Caco-2 (cell line): ENCODE measurements at regions not wholly inside any gene's neighbourhood (a gene's known extent, or its start where the extent isn't known, plus 50 kb on each side); places are given as distances from the start of the nearest gene placed in this dataset.

Experiments
- BruUV-seq: library from RNA; stranded (reverse); fragments of 400-500 nt; replicated peaks from 2 replicates; lab custom pipeline; 2021; lab: Mats Ljungman, UMichigan
- CTCF ChIA-PET: fragments of 300-600 bp; sonication (Branson Sonifier 250); formaldehyde crosslinking; loops from one replicate; lab custom pipeline; 2022; ENCODE audit warnings: antibody characterized with exemption; lab: Charles Lee
- POLR2A ChIA-PET: fragments of 300-600 bp; sonication (Branson Sonifier 250); formaldehyde crosslinking; loops from one replicate; lab custom pipeline; 2022; ENCODE audit warnings: antibody characterized with exemption; lab: Charles Lee
- DNase-seq, 2 experiments: peaks; one replicate each; pipeline versions ENCODE4 v3.0.0 to v3.0.0-alpha.2; 2020 to 2022
- H3K27me3 ChIP-seq: replicated peaks from 2 replicates; pipeline ENCODE4 v1.6.0; 2011; ENCODE audit warnings: low read length; ENCODE audit not compliant: control insufficient read depth, insufficient read depth
- H3K36me3 ChIP-seq: 2 replicates; pipeline ENCODE4 v1.5.1; 2011; ENCODE audit warnings: low read length; ENCODE audit not compliant: control insufficient read depth, insufficient read depth
- H3K4me1 ChIP-seq: fragments of 250-450 bp; sonication (Bioruptor Pico); 2 replicates; pipeline ENCODE4 v1.5.1; 2020; ENCODE audit warnings: mild to moderate bottlenecking
- H3K4me3 ChIP-seq: 2 replicates; pipeline ENCODE4 v1.5.1; 2011; ENCODE audit warnings: low read depth, mild to moderate bottlenecking, control low read depth, low read length
- H3K9me3 ChIP-seq: fragments of 250-450 bp; sonication (Bioruptor Pico); 2 replicates; pipeline ENCODE4 v1.5.1; 2020; ENCODE audit warnings: mild to moderate bottlenecking, moderate library complexity
- H3K27ac Mint-ChIP-seq: one replicate; pipeline ENCODE4 v1.8.0; 2022; ENCODE audit warnings: mixed read lengths; ENCODE audit not compliant: unreplicated experiment
- H3K27me3 Mint-ChIP-seq: one replicate; pipeline ENCODE4 v1.8.0; 2022; ENCODE audit warnings: mixed read lengths; ENCODE audit not compliant: insufficient read depth, unreplicated experiment
- H3K36me3 Mint-ChIP-seq: one replicate; pipeline ENCODE4 v1.8.0; 2022; ENCODE audit warnings: mild to moderate bottlenecking, mixed read lengths; ENCODE audit not compliant: insufficient read depth, unreplicated experiment
- H3K4me1 Mint-ChIP-seq: one replicate; pipeline ENCODE4 v1.8.0; 2022; ENCODE audit warnings: low read depth, mixed read lengths; ENCODE audit not compliant: unreplicated experiment
- H3K4me3 Mint-ChIP-seq: one replicate; pipeline ENCODE4 v1.8.0; 2022; ENCODE audit warnings: mild to moderate bottlenecking, moderate library complexity, mixed read lengths; ENCODE audit not compliant: unreplicated experiment
- H3K9me3 Mint-ChIP-seq: one replicate; pipeline ENCODE4 v1.8.0; 2022; ENCODE audit warnings: mixed read lengths; ENCODE audit not compliant: unreplicated experiment
- CTCF ChIP-seq, 2 experiments: fragments of 200-600 bp in 1 of 2; IDR thresholded peaks; 1 replicate in 1 of 2; 2 replicates in 1 of 2; pipeline versions ENCODE4 v1.5.1 to v1.8.0; 2011 to 2022; ENCODE audit warnings: antibody characterized with exemption in 1 of 2, control low read depth in 1 of 2, inconsistent platforms in 1 of 2, low read depth in 1 of 2, low read length in 1 of 2, mild to moderate bottlenecking in 1 of 2, moderate library complexity in 1 of 2; ENCODE audit not compliant: insufficient read depth in 1 of 2, severe bottlenecking in 1 of 2, unreplicated experiment in 1 of 2
- intact Hi-C: fragments of 100-400 bp; cut with micrococcal nuclease; formaldehyde crosslinking; loops from one replicate; pipeline ENCODE4 v1.10.0; 2022; ENCODE audit not compliant: unreplicated experiment

DNA sequence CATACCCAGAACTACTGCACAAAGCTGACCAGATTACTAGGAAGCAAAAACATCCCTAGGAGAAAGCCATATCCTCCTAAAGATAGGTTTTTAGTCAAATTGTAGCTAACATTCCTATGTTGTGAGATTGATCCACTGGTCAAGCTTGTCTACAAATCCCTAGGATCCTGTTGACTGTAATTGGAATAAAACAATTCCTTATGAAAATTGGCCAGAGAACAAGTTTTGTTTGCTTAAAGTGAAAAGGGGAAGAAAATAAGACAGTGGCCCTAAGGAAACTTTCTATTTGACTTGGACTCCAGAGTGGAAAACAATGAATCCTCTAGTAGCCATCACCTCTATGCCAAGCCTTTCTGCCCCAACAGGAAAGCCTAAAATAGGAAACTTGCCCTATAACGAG lies 645.2 kb upstream of the USP24 start:
- no peak for DNase-seq
- H3K27me3 Mint-ChIP-seq: no peaks in the 10 kb centered on the region
- Histone ChIP-seq H3K4me1 (no peaks in the 10 kb centered on the region; the same call in 1 of the 2 replicates), H3K9me3 (no peaks in the 10 kb centered on the region), H3K36me3 (no peaks in the 10 kb centered on the region), H3K27me3 (no peaks in the 10 kb centered on the region), H3K4me3 (no peak overlapping the region)
- H3K4me3 Mint-ChIP-seq: no peak overlapping the region
- BruUV-seq: no TSS peak
- no peaks in the 10 kb centered on the region for H3K36me3 Mint-ChIP-seq
- H3K9me3 Mint-ChIP-seq: no peaks in the 10 kb centered on the region
- ChIA-PET CTCF (no interaction called here), POLR2A (no interaction called here)
- intact Hi-C loops: no loop called here
- H3K4me1 Mint-ChIP-seq: peaks cover 6% of the 10 kb centered on the region
- H3K27ac Mint-ChIP-seq: no peak overlapping the region
- TF ChIP-seq CTCF (IDR thresholded peaks at IDR 0.05; ENCODE audit: insufficient read depth in 1 of 2, low read depth in 1 of 2, low read length in 1 of 2, severe bottlenecking in 1 of 2, unreplicated experiment in 1 of 2): no peak

- no peaks in the 10 kb centered on the region for H3K27me3 ChIP-seq
- ChIA-PET POLR2A (interaction anchor here (0.6 kb wide), 1 partner anchor 58 kb away, joined by 4 read pairs; no protein-coding TSS in a partner anchor), CTCF (no interaction called here)
- no peaks in the 10 kb centered on the region for H3K36me3 ChIP-seq
- no peak overlapping the region for H3K4me3 ChIP-seq
- H3K27ac Mint-ChIP-seq: no peak overlapping the region
- no peak for TF ChIP-seq CTCF (IDR thresholded peaks at IDR 0.05; ENCODE audit: insufficient read depth in 1 of 2, low read depth in 1 of 2, low read length in 1 of 2, severe bottlenecking in 1 of 2, unreplicated experiment in 1 of 2)
- intact Hi-C loops: no loop called here
- no peaks in the 10 kb centered on the region for H3K36me3 Mint-ChIP-seq
- no peaks in the 10 kb centered on the region for H3K27me3 Mint-ChIP-seq
- no peak overlapping the region for H3K4me3 Mint-ChIP-seq
- DNase-seq: no peak
- no peaks in the 10 kb centered on the region for H3K9me3 Mint-ChIP-seq
- no peaks in the 10 kb centered on the region for H3K4me1 Mint-ChIP-seq
- BruUV-seq: no TSS peak
- H3K9me3 ChIP-seq: no peaks in the 10 kb centered on the region
- H3K4me1 ChIP-seq: no peaks in the 10 kb centered on the region
Observed at GRCh38 chr1:55854911-55855310, 639.7 kb upstream of the USP24 start.

DNA sequence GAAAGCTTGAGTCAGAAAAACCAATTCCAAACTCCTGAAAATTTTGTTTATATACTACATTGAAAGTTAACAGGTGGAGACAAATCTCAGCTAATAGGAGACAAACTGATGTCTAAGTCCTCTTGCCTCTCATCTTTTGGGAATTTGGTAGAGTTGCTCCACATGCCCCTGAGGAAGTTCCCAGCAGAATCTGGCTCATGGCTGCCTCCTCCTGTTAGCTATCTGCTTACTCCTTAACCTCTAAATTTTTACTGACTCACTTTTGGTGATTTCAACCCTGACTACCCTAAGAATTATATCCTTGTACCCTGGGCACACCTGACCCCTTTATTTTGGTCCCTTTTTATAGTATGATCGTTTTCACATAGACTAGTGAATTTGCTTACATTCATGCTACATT lies 633.7 kb upstream of the USP24 start:
- Mint-ChIP-seq H3K4me3 (no peak overlapping the region), H3K9me3 (no peaks in the 10 kb centered on the region), H3K27me3 (no peaks in the 10 kb centered on the region), H3K36me3 (no peaks in the 10 kb centered on the region), H3K4me1 (no peaks in the 10 kb centered on the region), H3K27ac (no peak overlapping the region)
- Histone ChIP-seq H3K4me3 (no peak overlapping the region), H3K9me3 (no peaks in the 10 kb centered on the region), H3K36me3 (no peaks in the 10 kb centered on the region), H3K27me3 (no peaks in the 10 kb centered on the region), H3K4me1 (no peaks in the 10 kb centered on the region)
- ChIA-PET CTCF (no interaction called here), POLR2A (no interaction called here)
- no TSS peak for BruUV-seq
- peak in 1 of 2 experiments; percentile 7 for TF ChIP-seq CTCF (IDR thresholded peaks at IDR 0.05; ENCODE audit: insufficient read depth in 1 of 2, low read depth in 1 of 2, low read length in 1 of 2, severe bottlenecking in 1 of 2, unreplicated experiment in 1 of 2)
- intact Hi-C loops: no loop called here
- DNase-seq: no peak
